H1 (cell line): ENCODE measurements at regions not wholly inside any gene's neighbourhood (a gene's known extent, or its start where the extent isn't known, plus 50 kb on each side); places are given as distances from the start of the nearest gene placed in this dataset.

ENCODE experiments used
- CTCF ChIA-PET: fragments of 300-600 bp; sonication (Branson Sonifier 250); formaldehyde crosslinking; loops from one replicate; lab custom pipeline; 2021; ENCODE audit not compliant: partially characterized antibody; lab: Charles Lee
- POLR2A ChIA-PET: fragments of 300-600 bp; sonication (Branson Sonifier 250); formaldehyde crosslinking; loops from one replicate; lab custom pipeline; 2021; ENCODE audit warnings: inconsistent platforms; ENCODE audit not compliant: partially characterized antibody; lab: Charles Lee
- DNase-seq, 2 experiments: peaks; one replicate each; pipeline versions ENCODE4 v3.0.0 to v3.0.0-alpha.2; 2010 to 2022; ENCODE audit warnings: low spot score in 2 of 2, low read depth in 1 of 2, mixed read lengths in 1 of 2
- FAIRE-seq: peaks from 2 replicates; lab custom pipeline; 2011; peaks lifted over from hg19 to GRCh38; lab: Jason Lieb, UNC
- H2AFZ ChIP-seq: 2 replicates; pipeline ENCODE4 v1.8.1; 2012; ENCODE audit warnings: low read length, inconsistent platforms
- H2AK5ac ChIP-seq: 2 replicates; pipeline ENCODE4 v1.6.1; 2013; ENCODE audit warnings: low read depth, low read length
- H2BK120ac ChIP-seq: replicated peaks from 2 replicates; pipeline ENCODE3; 2013; ENCODE audit warnings: low read depth, low read length, inconsistent platforms
- H2BK12ac ChIP-seq: 2 replicates; pipeline ENCODE4 v1.6.1; 2013; ENCODE audit warnings: low read depth, low read length
- H2BK15ac ChIP-seq: 2 replicates; pipeline ENCODE4 v1.6.1; 2013; ENCODE audit warnings: low read length
- H2BK20ac ChIP-seq: 2 replicates; pipeline ENCODE4 v1.6.1; 2013; ENCODE audit warnings: low read length
- H2BK5ac ChIP-seq: 2 replicates; pipeline ENCODE4 v1.6.1; 2013; ENCODE audit warnings: low read depth, low read length
- H3K14ac ChIP-seq: 2 replicates; pipeline ENCODE4 v1.6.1; 2013; ENCODE audit warnings: inconsistent platforms; ENCODE audit not compliant: insufficient read length
- H3K18ac ChIP-seq: 2 replicates; pipeline ENCODE4 v1.6.1; 2013; ENCODE audit warnings: low read length; ENCODE audit errors: extremely low read depth
- H3K23ac ChIP-seq: 2 replicates; pipeline ENCODE4 v1.6.1; 2013; ENCODE audit warnings: inconsistent platforms; ENCODE audit not compliant: insufficient read length
- H3K23me2 ChIP-seq: 2 replicates; pipeline ENCODE4 v1.6.1; 2013; ENCODE audit warnings: low read depth, low read length
- H3K27ac ChIP-seq: 2 replicates; pipeline ENCODE4 v1.6.1; 2011; ENCODE audit warnings: low read depth, low read length, inconsistent platforms
- H3K27me3 ChIP-seq, 4 experiments: replicated peaks in 1 of 4; 1 replicate in 1 of 4; 2 replicates in 3 of 4; pipeline versions ENCODE4 v1.6.1 to v1.8.1; 2011 to 2013; ENCODE audit warnings: low read length in 3 of 4, mild to moderate bottlenecking in 3 of 4, inconsistent platforms in 2 of 4, mixed read lengths in 2 of 4, moderate library complexity in 1 of 4; ENCODE audit not compliant: control insufficient read depth in 3 of 4, insufficient read depth in 3 of 4; ENCODE audit errors: extremely low read depth in 1 of 4
- H3K36me3 ChIP-seq, 4 experiments: 2 replicates each; pipeline versions ENCODE4 v1.6.1 to v1.8.1; 2011 to 2013; ENCODE audit warnings: mild to moderate bottlenecking in 4 of 4, low read length in 3 of 4, moderate library complexity in 2 of 4, control low read depth in 1 of 4, inconsistent platforms in 1 of 4; ENCODE audit not compliant: insufficient read depth in 4 of 4, control insufficient read depth in 2 of 4
- H3K4ac ChIP-seq: replicated peaks from 2 replicates; pipeline ENCODE3; 2013; ENCODE audit warnings: low read length, low read depth, mixed read lengths, inconsistent platforms; ENCODE audit not compliant: insufficient read length
- H3K4me1 ChIP-seq, 4 experiments: replicated peaks in 1 of 4; 1 replicate in 1 of 4; 2 replicates in 3 of 4; pipeline versions ENCODE4 v1.6.1 to v1.8.1; 2011 to 2013; ENCODE audit warnings: low read length in 3 of 4, inconsistent platforms in 2 of 4, mixed read lengths in 1 of 4; ENCODE audit not compliant: insufficient read depth in 4 of 4, control insufficient read depth in 3 of 4
- H3K4me2 ChIP-seq, 2 experiments: 2 replicates each; pipeline versions ENCODE4 v1.6.1 to v1.8.1; 2011 to 2013; ENCODE audit warnings: low read depth in 2 of 2, low read length in 2 of 2, control low read depth in 1 of 2, inconsistent platforms in 1 of 2, mild to moderate bottlenecking in 1 of 2; ENCODE audit not compliant: insufficient read depth in 1 of 2
- H3K4me3 ChIP-seq, 4 experiments: fragments of 200-600, 300-600 bp in 1 of 4; sonication (generic), shearing (Covaris generic), sonication (Bioruptor Twin) in 1 of 4; 2 replicates each; pipeline versions ENCODE4 v1.5.1 to v1.8.1; 2011 to 2016; ENCODE audit warnings: low read length in 4 of 4, low read depth in 3 of 4, control low read depth in 2 of 4, inconsistent platforms in 2 of 4, mild to moderate bottlenecking in 2 of 4, mixed read lengths in 1 of 4, moderate library complexity in 1 of 4; ENCODE audit not compliant: insufficient read depth in 2 of 4; ENCODE audit errors: extremely low read depth in 1 of 4
- H3K56ac ChIP-seq: replicated peaks from 2 replicates; pipeline ENCODE3; 2013; ENCODE audit warnings: low read depth, mild to moderate bottlenecking, mixed read lengths, low read length, inconsistent platforms; ENCODE audit not compliant: insufficient read length
- H3K79me1 ChIP-seq: 2 replicates; pipeline ENCODE4 v1.6.1; 2013; ENCODE audit warnings: low read depth, low read length, control low read depth
- H3K79me2 ChIP-seq, 2 experiments: 2 replicates each; pipeline versions ENCODE4 v1.6.1 to v1.8.1; 2012 to 2013; ENCODE audit warnings: low read length in 2 of 2, mild to moderate bottlenecking in 2 of 2, inconsistent platforms in 1 of 2; ENCODE audit not compliant: insufficient read depth in 2 of 2, control insufficient read depth in 1 of 2
- H3K9ac ChIP-seq, 4 experiments: replicated peaks in 1 of 4; 1 replicate in 1 of 4; 2 replicates in 3 of 4; pipeline versions ENCODE4 v1.6.1 to v1.8.1; 2011 to 2013; ENCODE audit warnings: low read depth in 3 of 4, low read length in 3 of 4, control low read depth in 2 of 4, mild to moderate bottlenecking in 2 of 4, moderate library complexity in 2 of 4, inconsistent platforms in 1 of 4; ENCODE audit errors: extremely low read depth in 1 of 4
- H3K9me3 ChIP-seq, 2 experiments: 2 replicates each; pipeline versions ENCODE4 v1.6.1 to v1.8.1; 2012 to 2013; ENCODE audit warnings: mild to moderate bottlenecking in 2 of 2, moderate library complexity in 2 of 2, control low read depth in 1 of 2, inconsistent platforms in 1 of 2, low read depth in 1 of 2, low read length in 1 of 2, mixed read lengths in 1 of 2; ENCODE audit not compliant: insufficient read depth in 2 of 2
- H4K20me1 ChIP-seq, 2 experiments: replicated peaks in 1 of 2; 2 replicates each; pipeline versions ENCODE3 to v1.8.1; 2011 to 2013; ENCODE audit warnings: inconsistent platforms in 2 of 2, low read length in 2 of 2, mild to moderate bottlenecking in 1 of 2; ENCODE audit not compliant: insufficient read depth in 2 of 2, control insufficient read depth in 1 of 2
- H4K5ac ChIP-seq: 2 replicates; pipeline ENCODE4 v1.6.1; 2013; ENCODE audit warnings: low read length, low read depth, mixed read lengths, inconsistent platforms; ENCODE audit not compliant: insufficient read length
- H4K8ac ChIP-seq: 2 replicates; pipeline ENCODE4 v1.8.0; 2013; ENCODE audit warnings: mild to moderate bottlenecking, moderate library complexity, low read length, inconsistent platforms; ENCODE audit not compliant: insufficient read depth; ENCODE audit errors: extremely low read depth
- H4K91ac ChIP-seq: replicated peaks from 2 replicates; pipeline ENCODE3; 2013; ENCODE audit warnings: low read length, mixed read lengths, inconsistent platforms; ENCODE audit not compliant: insufficient read length
- CHD1 ChIP-seq: IDR thresholded peaks from 2 replicates; pipeline ENCODE4 v1.6.1; 2012; ENCODE audit warnings: low read depth, low read length, improper control_type of control experiment
- CTBP2 ChIP-seq: IDR thresholded peaks from 2 replicates; pipeline ENCODE4 v1.7.0; 2011; ENCODE audit warnings: borderline replicate concordance, mild to moderate bottlenecking, moderate library complexity, mixed read lengths, low read length; ENCODE audit not compliant: insufficient read depth, insufficient read length
- KDM4A ChIP-seq: IDR thresholded peaks from one replicate; pipeline ENCODE4 v1.7.1; 2012; ENCODE audit warnings: low read depth, mild to moderate bottlenecking, moderate library complexity, low read length, inconsistent platforms; ENCODE audit not compliant: severe bottlenecking
- KDM5A ChIP-seq: fragments of 200-600 bp; IDR thresholded peaks from 2 replicates; pipeline ENCODE4 v1.7.1; 2012; ENCODE audit warnings: mild to moderate bottlenecking, low read length, inconsistent platforms, mixed read lengths
- NANOG ChIP-seq: IDR thresholded peaks from 2 replicates; pipeline ENCODE4 v1.6.1; 2011; ENCODE audit warnings: low read length, low read depth, mild to moderate bottlenecking, inconsistent platforms; ENCODE audit not compliant: insufficient read depth, poor library complexity, severe bottlenecking
- RAD21 ChIP-seq, 2 experiments: IDR thresholded peaks in 1 of 2; conservative IDR thresholded peaks in 1 of 2; 2 replicates each; pipeline ENCODE4 v1.6.1; 2011; ENCODE audit warnings: low read depth in 2 of 2, low read length in 2 of 2, improper control_type of control experiment in 1 of 2, inconsistent platforms in 1 of 2, mild to moderate bottlenecking in 1 of 2, moderate library complexity in 1 of 2
- SAP30 ChIP-seq: fragments of 300-600 bp; sonication (generic); IDR thresholded peaks from 2 replicates; pipeline ENCODE4 v1.7.1; 2012; ENCODE audit warnings: low read length, moderate library complexity, mild to moderate bottlenecking, inconsistent platforms; ENCODE audit not compliant: insufficient read depth, insufficient replicate concordance
- TAF7 ChIP-seq: optimal IDR thresholded peaks from 2 replicates; pipeline ENCODE3; 2011; ENCODE audit warnings: low read depth, mild to moderate bottlenecking, inconsistent platforms, low read length, moderate library complexity, borderline replicate concordance
- YY1 ChIP-seq: IDR thresholded peaks from 2 replicates; pipeline ENCODE4 v1.6.1; 2011; ENCODE audit warnings: low read depth, mild to moderate bottlenecking, low read length
- WGBS, 2 experiments: shearing (Covaris generic) in 1 of 2; methylation state at CpG; one replicate each; pipeline versions ENCODE4 v1.1.6 to v1.1.7; 2013 to 2015; ENCODE audit warnings: low lambda C conversion rate in 2 of 2, mixed read lengths in 2 of 2, inconsistent platforms in 1 of 2, low coverage in 1 of 2, missing lambda C conversion rate in 1 of 2; ENCODE audit not compliant: insufficient replicate concordance in 2 of 2, insufficient coverage in 1 of 2, insufficient read length in 1 of 2; ENCODE audit errors: extremely low coverage in 1 of 2, missing lambda C conversion rate in 1 of 2; 5-methylcytosine and 5-hydroxymethylcytosine counted together
- TF ChIP-seq, protein P1 (sequence below): IDR thresholded peaks from 2 replicates; pipeline ENCODE4 v1.6.1; 2012; ENCODE audit warnings: low read length, inconsistent platforms
- TF ChIP-seq, protein P2 (sequence below): IDR thresholded peaks from 2 replicates; pipeline ENCODE4 v1.6.1; 2012; ENCODE audit warnings: inconsistent platforms

DNA sequence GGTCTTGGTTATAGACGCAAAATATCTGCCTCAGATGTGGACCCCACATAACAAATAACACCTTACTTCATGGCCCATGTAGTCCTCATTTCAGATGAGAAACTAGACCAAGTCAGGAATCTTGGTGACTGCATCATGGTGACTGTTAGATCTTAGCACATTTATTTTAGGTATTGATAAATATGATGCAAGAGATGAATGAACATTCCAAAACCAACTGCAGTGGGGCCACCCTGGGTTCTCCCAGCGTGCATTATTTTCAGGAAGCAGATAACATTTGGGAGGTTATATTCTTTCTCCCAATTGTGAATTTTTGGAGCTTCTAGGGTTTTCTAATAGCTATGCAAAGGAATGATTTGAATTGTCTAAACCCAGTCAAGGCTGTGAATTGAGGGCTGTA, 55.2 kb upstream of the PTGR2 start:
- ChIA-PET CTCF (interaction anchor here (1.1 to 2.8 kb wide), 6 partner anchors 10 to 55 kb away, joined by 3 to 10 read pairs (median 4); no protein-coding TSS in a partner anchor), POLR2A (interaction anchor here (1.2 kb wide), 1 partner anchor 12 kb away, joined by 3 read pairs; no protein-coding TSS in a partner anchor)
- Histone ChIP-seq H3K14ac (no peak overlapping the region), H2AFZ (no peak overlapping the region), H3K27ac (no peak overlapping the region), H3K4me1 (peaks cover 0 to 4% (median 1%) of the 10 kb centered on the region in 4 experiments; a peak in 3 of 7 replicates), H3K79me1 (no peaks in the 10 kb centered on the region), H4K8ac (no peak overlapping the region), H2AK5ac (no peak overlapping the region), H3K56ac (no peak overlapping the region), H2BK15ac (no peak overlapping the region), H2BK5ac (no peak overlapping the region), H3K9me3 (no peaks in the 10 kb centered on the region), H2BK20ac (no peak overlapping the region), H3K18ac (no peak overlapping the region), H3K79me2 (no peaks in the 10 kb centered on the region), H2BK12ac (no peak overlapping the region), H4K5ac (no peak overlapping the region), H3K27me3 (peaks cover 0 to 2% (median 0%) of the 10 kb centered on the region in 4 experiments; a peak in 1 of 7 replicates), H3K4ac (no peak overlapping the region), H3K36me3 (no peaks in the 10 kb centered on the region), H4K91ac (no peak overlapping the region), H3K4me3 (no peak overlapping the region), H3K23me2 (no peaks in the 10 kb centered on the region), H4K20me1 (no peaks in the 10 kb centered on the region), H2BK120ac (no peak overlapping the region), H3K23ac (no peak overlapping the region), H3K9ac (no peak overlapping the region), H3K4me2 (no peak overlapping the region)
- DNase-seq (no peak), FAIRE-seq (no peak)
- 83% methylated on average over 2 of the region's 2 CpGs; no CpG with 5 or more reads in 1 of the 2 experiments for WGBS, 2 experiments
- TF ChIP-seq, protein P1, sequence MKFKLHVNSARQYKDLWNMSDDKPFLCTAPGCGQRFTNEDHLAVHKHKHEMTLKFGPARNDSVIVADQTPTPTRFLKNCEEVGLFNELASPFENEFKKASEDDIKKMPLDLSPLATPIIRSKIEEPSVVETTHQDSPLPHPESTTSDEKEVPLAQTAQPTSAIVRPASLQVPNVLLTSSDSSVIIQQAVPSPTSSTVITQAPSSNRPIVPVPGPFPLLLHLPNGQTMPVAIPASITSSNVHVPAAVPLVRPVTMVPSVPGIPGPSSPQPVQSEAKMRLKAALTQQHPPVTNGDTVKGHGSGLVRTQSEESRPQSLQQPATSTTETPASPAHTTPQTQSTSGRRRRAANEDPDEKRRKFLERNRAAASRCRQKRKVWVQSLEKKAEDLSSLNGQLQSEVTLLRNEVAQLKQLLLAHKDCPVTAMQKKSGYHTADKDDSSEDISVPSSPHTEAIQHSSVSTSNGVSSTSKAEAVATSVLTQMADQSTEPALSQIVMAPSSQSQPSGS, result no peak
- no peak for TF ChIP-seq RAD21 (IDR thresholded peaks at IDR 0.05 in 1 of 2, conservative IDR thresholded peaks at IDR 0.05 in 1 of 2; ENCODE audit: low read depth in 2 of 2, low read length in 2 of 2)
- TF ChIP-seq, protein P2, sequence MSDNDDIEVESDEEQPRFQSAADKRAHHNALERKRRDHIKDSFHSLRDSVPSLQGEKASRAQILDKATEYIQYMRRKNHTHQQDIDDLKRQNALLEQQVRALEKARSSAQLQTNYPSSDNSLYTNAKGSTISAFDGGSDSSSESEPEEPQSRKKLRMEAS, result no peak
- no peak for TF ChIP-seq TAF7
- no peak for TF ChIP-seq CHD1
- TF ChIP-seq SAP30, result no peak
- no peak for TF ChIP-seq YY1
- no peak for TF ChIP-seq KDM4A
- no peak for TF ChIP-seq CTBP2
- no peak for TF ChIP-seq NANOG
- no peak for TF ChIP-seq KDM5A
